Chondrocyte (in vitro differentiated cells): ENCODE measurements at regions not wholly inside any gene's neighbourhood (a gene's known extent, or its start where the extent isn't known, plus 50 kb on each side); places are given as distances from the start of the nearest gene placed in this dataset.

Experiments
- DNase-seq: peaks from one replicate; pipeline ENCODE4 v3.0.0; 2021; ENCODE audit warnings: mixed read lengths, low spot score
- H3K27ac Mint-ChIP-seq: one replicate; pipeline ENCODE4 v1.8.0; 2021; ENCODE audit warnings: mild to moderate bottlenecking, moderate library complexity, mixed read lengths; ENCODE audit not compliant: unreplicated experiment
- H3K27me3 Mint-ChIP-seq: 2 replicates; pipeline ENCODE4 v1.8.0; 2021; ENCODE audit warnings: low read depth, mixed read lengths
- H3K36me3 Mint-ChIP-seq: 2 replicates; pipeline ENCODE4 v1.8.0; 2021; ENCODE audit warnings: low read depth, mixed read lengths
- H3K4me1 Mint-ChIP-seq: 2 replicates; pipeline ENCODE4 v1.8.0; 2021; ENCODE audit warnings: low read depth, mild to moderate bottlenecking, mixed read lengths
- H3K4me3 Mint-ChIP-seq: one replicate; pipeline ENCODE4 v1.8.0; 2021; ENCODE audit warnings: mild to moderate bottlenecking, moderate library complexity, mixed read lengths; ENCODE audit not compliant: unreplicated experiment
- H3K9me3 Mint-ChIP-seq: 2 replicates; pipeline ENCODE4 v1.8.0; 2021; ENCODE audit warnings: low read depth, mixed read lengths
- CTCF ChIP-seq: fragments of 200-600 bp; sonication (generic); IDR thresholded peaks from 2 replicates; pipeline ENCODE4 v1.5.0; 2021; ENCODE audit warnings: antibody characterized with exemption, mild to moderate bottlenecking, moderate library complexity

- Mint-ChIP-seq H3K27me3 (peaks cover 2% of the 10 kb centered on the region), H3K36me3 (no peaks in the 10 kb centered on the region), H3K4me3 (no peak overlapping the region), H3K27ac (no peak overlapping the region), H3K4me1 (no peaks in the 10 kb centered on the region), H3K9me3 (no peaks in the 10 kb centered on the region)
- TF ChIP-seq CTCF, result no peak
- no peak for DNase-seq
Observed at GRCh38 chr5:19044931-19045695, 942.9 kb downstream of the CDH18 start.

DNA sequence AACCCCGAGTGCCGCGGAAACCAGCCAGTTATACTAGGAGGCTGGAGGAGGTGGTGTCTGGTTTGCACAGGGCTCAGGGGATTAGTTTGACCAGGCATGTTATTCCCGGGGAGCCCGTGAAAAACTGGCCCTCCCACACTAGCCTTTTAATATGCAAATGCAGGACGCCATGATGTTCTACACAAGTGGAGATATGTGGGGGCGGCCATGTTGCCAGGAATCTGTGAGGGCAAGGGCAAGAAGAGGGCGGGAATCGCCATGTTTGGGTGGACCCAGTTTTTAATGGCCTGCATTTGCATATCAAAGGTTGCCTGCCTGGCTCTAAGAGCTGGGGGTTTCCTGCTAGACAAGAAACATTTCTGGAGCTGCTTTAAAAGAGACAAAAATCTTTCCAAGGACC, 940.7 kb downstream of the CDH18 start:
- TF ChIP-seq CTCF, result no peak
- Mint-ChIP-seq H3K27ac (no peak overlapping the region), H3K36me3 (no peaks in the 10 kb centered on the region), H3K4me3 (no peak overlapping the region), H3K4me1 (no peaks in the 10 kb centered on the region), H3K27me3 (no peaks in the 10 kb centered on the region), H3K9me3 (no peaks in the 10 kb centered on the region)
- peak; percentile 54 for DNase-seq

- H3K4me1 Mint-ChIP-seq, result no peaks in the 10 kb centered on the region
Observed at GRCh38 chr5:19048726-19049125, 939.3 kb downstream of the CDH18 start.

DNA sequence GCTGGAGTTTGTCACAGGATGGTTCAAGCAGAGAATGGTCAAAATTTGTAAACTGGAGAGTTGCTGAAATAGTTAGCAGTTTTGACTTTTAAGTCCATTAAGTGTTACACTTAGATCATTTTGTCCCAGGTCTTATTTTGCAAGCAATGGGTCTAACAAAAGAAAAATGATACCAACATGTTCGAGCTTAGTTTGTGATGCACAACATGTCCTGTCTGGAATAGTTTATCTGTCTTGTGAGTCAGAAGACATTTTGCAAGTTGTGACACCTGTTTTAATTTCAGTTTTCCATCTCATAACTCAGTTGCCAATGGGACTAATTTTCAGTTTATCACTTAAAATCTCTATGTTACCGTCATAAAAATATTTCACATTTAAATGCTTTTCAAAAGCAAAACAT, 929.8 kb downstream of the CDH18 start:
- no peaks in the 10 kb centered on the region for H3K36me3 Mint-ChIP-seq
- no peak overlapping the region for H3K4me3 Mint-ChIP-seq
- H3K4me1 Mint-ChIP-seq, result no peaks in the 10 kb centered on the region
- H3K27ac Mint-ChIP-seq, result no peak overlapping the region
- H3K9me3 Mint-ChIP-seq, result no peaks in the 10 kb centered on the region
- DNase-seq, result no peak
- H3K27me3 Mint-ChIP-seq, result no peaks in the 10 kb centered on the region
- no peak for TF ChIP-seq CTCF

More at GRCh38 chr5:19048726-19049125, 939.3 kb downstream of the CDH18 start:
- H3K27me3 Mint-ChIP-seq, result no peaks in the 10 kb centered on the region
- no peak overlapping the region for H3K4me3 Mint-ChIP-seq
- no peak for TF ChIP-seq CTCF
- H3K36me3 Mint-ChIP-seq, result no peaks in the 10 kb centered on the region
- H3K27ac Mint-ChIP-seq, result no peak overlapping the region
- DNase-seq, result no peak
- H3K9me3 Mint-ChIP-seq, result no peaks in the 10 kb centered on the region

GRCh38 chr5:19064094-19064493, 923.9 kb downstream of the CDH18 start:
- Mint-ChIP-seq H3K4me1 (no peaks in the 10 kb centered on the region), H3K9me3 (no peaks in the 10 kb centered on the region), H3K27me3 (no peaks in the 10 kb centered on the region), H3K4me3 (no peak overlapping the region), H3K36me3 (no peaks in the 10 kb centered on the region), H3K27ac (no peak overlapping the region)
- no peak for TF ChIP-seq CTCF
- DNase-seq, result no peak
